RWPE1 (cell line): ENCODE measurements at regions not wholly inside any gene's neighbourhood (a gene's known extent, or its start where the extent isn't known, plus 50 kb on each side); places are given as distances from the start of the nearest gene placed in this dataset.

ENCODE experiments used
- CTCF ChIA-PET: fragments of 350-600 bp; sonication (Branson Sonifier 250); formaldehyde crosslinking; extraction: SDS; loops from one replicate; lab custom pipeline; 2021; lab: Yijun Ruan, JAX
- POLR2A ChIA-PET: fragments of 400-600 bp; formaldehyde crosslinking; extraction: SDS; loops from one replicate; lab custom pipeline; 2020; ENCODE audit warnings: antibody characterized with exemption; ENCODE audit not compliant: low non-redundant PET; lab: Yijun Ruan, JAX
- DNase-seq: peaks from one replicate; pipeline ENCODE4 v3.0.0; 2012; ENCODE audit warnings: low spot score
- H3K27ac ChIP-seq: fragments of 450-650 bp; 2 replicates; pipeline ENCODE4 v1.5.1; 2017
- CTCF ChIP-seq: fragments of 450-650 bp; conservative IDR thresholded peaks from 2 replicates; pipeline ENCODE4 v1.5.1; 2017; ENCODE audit warnings: low read depth, mild to moderate bottlenecking

- H3K27ac ChIP-seq, result no peak overlapping the region
- ChIA-PET POLR2A (no interaction called here), CTCF (interaction anchor here (0.5 kb wide), 1 partner anchor 19 kb away, joined by 3 read pairs; no protein-coding TSS in a partner anchor)
- TF ChIP-seq CTCF, result no peak
- DNase-seq, result no peak
Measured at GRCh38 chr13:105007166-105007808, 1528.2 kb downstream of the EFNB2 start.

- H3K27ac ChIP-seq, result no peak overlapping the region
- no peak for TF ChIP-seq CTCF
- no peak for DNase-seq
- ChIA-PET CTCF (interaction anchor here (0.6 kb wide), 1 partner anchor 77 kb away, joined by 3 read pairs; no protein-coding TSS in a partner anchor), POLR2A (no interaction called here)
Measured at GRCh38 chr13:104996022-104996421, 1539.4 kb downstream of the EFNB2 start.

GRCh38 chr13:104993708-104994107, 1541.8 kb downstream of the EFNB2 start:
- ChIA-PET CTCF (interaction anchor here (0.6 kb wide), 1 partner anchor 108 kb away, joined by 3 read pairs; no protein-coding TSS in a partner anchor), POLR2A (no interaction called here)
- H3K27ac ChIP-seq, result no peak overlapping the region
- TF ChIP-seq CTCF, result no peak
- DNase-seq, result no peak

GRCh38 chr13:104987621-104988020, 1547.8 kb downstream of the EFNB2 start:
- TF ChIP-seq CTCF, result no peak
- CTCF ChIA-PET, result no interaction called here
- no peak for DNase-seq
- POLR2A ChIA-PET, result no interaction called here
- no peak overlapping the region for H3K27ac ChIP-seq

GRCh38 chr13:104984296-104984818, 1551.1 kb downstream of the EFNB2 start:
- no peak for TF ChIP-seq CTCF
- H3K27ac ChIP-seq, result no peak overlapping the region
- DNase-seq, result no peak
- POLR2A ChIA-PET, result no interaction called here
- CTCF ChIA-PET, result no interaction called here

GRCh38 chr13:104983601-104984000, 1551.9 kb downstream of the EFNB2 start:
- H3K27ac ChIP-seq, result no peak overlapping the region
- ChIA-PET POLR2A (no interaction called here), CTCF (no interaction called here)
- no peak for TF ChIP-seq CTCF
- DNase-seq, result no peak
